Lower lobe of right lung (tissue), 2 donors: ENCODE measurements at regions not wholly inside any gene's neighbourhood (a gene's known extent, or its start where the extent isn't known, plus 50 kb on each side); places are given as distances from the start of the nearest gene placed in this dataset.

Experiments
- ATAC-seq, 2 donors: fragments of 200-7000 bp; cut with Tn5 transposase; one replicate each; pipeline ENCODE4 v1.9.1; 2020 to 2022; ENCODE audit warnings: mild to moderate bottlenecking in 2 of 2, moderate library complexity in 2 of 2
- DNase-seq: peaks from one replicate; pipeline ENCODE4 v3.0.0-alpha.2; 2020
- H3K27ac ChIP-seq: fragments of 200-600 bp; one replicate; pipeline ENCODE4 v1.8.0; 2022
- H3K27me3 ChIP-seq: fragments of 200-600 bp; one replicate; pipeline ENCODE4 v1.8.0; 2022; ENCODE audit warnings: low read depth
- H3K36me3 ChIP-seq: fragments of 200-600 bp; one replicate; pipeline ENCODE4 v1.8.0; 2022; ENCODE audit warnings: mild to moderate bottlenecking
- H3K4me1 ChIP-seq: fragments of 200-600 bp; one replicate; pipeline ENCODE4 v1.8.0; 2022
- H3K4me3 ChIP-seq: fragments of 200-600 bp; one replicate; pipeline ENCODE4 v1.8.0; 2022; ENCODE audit warnings: mild to moderate bottlenecking
- H3K9me3 ChIP-seq: fragments of 200-600 bp; one replicate; pipeline ENCODE4 v1.8.0; 2022
- CTCF ChIP-seq: fragments of 200-600 bp; IDR thresholded peaks from one replicate; pipeline ENCODE4 v1.8.0; 2022; ENCODE audit warnings: antibody characterized with exemption, mild to moderate bottlenecking
- intact Hi-C: fragments of 100-400 bp; cut with DNase I; formaldehyde crosslinking; loops from one replicate; pipeline ENCODE4 v1.11.0; 2022
- donor health status: DM: no; HTN: yes; CAD: no; lungs with severe emphysema.

DNA sequence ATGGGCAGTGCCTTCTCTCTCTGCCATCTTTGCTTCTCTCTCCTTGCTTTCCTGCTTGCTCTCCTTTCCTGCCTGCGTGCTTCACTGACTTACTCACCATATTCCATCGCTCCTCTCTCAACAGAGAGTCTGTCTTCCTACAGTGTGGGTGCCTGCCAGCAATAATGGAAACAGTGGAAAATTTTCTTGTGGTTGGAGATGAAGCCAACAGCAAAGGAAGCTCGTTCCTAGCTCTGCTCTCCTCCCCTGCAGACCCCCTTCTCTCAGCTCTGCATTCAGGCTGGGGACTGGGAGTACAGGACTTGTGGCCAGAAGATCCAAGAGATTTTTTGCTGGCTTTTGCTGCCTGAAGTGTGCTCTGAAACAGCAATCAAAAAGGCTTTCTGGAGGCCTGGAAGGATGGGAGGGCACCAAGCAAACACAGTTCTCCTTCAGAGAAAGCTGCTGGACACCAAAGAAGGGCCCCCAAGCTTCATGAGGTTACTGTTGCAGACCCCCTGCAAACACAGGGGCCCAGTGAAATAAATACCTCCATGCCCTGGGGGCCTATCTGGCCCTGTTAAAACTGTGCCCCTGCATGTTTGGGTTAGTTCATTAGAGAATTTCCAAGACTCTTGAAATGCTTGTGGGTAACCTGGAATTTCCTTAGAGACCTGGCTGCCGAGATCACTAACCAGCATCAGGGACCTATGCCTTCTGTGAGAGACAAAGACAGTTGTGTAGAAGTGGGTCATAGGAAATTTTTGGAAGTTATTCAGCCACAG is 149.9 kb upstream of the RASGRP1 start:
- no peak for TF ChIP-seq CTCF
- ATAC-seq (no peak), DNase-seq (no peak)
- Histone ChIP-seq H3K4me1 (no peaks in the 10 kb centered on the region), H3K36me3 (no peaks in the 10 kb centered on the region), H3K4me3 (no peak overlapping the region), H3K27me3 (no peaks in the 10 kb centered on the region), H3K27ac (no peak overlapping the region), H3K9me3 (no peaks in the 10 kb centered on the region)
- intact Hi-C loops: no loop called here

DNA sequence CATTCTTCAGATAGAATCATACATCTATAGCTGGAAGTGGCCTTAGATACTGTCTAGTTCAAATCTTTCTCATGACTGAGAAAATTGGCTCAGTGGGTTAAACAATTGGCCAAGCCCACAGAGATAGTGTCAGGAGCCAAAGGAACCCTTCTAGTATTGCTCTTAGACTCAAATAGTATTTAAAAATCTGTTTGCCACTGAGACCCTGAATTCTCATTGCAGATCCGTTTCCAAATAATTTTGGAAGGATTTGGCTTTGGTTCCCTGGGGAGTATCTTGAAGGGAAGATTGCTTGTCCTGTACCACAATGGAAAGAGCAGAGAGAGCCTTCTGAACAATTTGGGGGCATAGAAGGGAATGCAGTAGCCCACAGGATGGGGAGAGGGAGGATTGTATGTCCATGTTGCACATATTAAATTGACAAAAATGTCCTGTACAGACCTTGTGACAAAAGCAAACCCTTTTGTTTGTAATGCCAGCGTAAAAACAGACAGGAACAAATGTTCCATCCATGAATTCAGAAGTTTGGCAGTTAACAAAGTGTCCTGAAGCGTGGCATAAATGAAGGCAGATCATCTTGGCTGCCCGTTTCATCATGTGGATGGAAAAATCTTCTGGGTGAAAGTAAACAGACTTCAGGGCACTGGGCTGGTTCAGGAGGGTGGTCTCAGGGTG is 156.4 kb upstream of the RASGRP1 start:
- no peak for TF ChIP-seq CTCF
- no peak for ATAC-seq
- H3K36me3 ChIP-seq: no peaks in the 10 kb centered on the region
- H3K4me1 ChIP-seq: no peaks in the 10 kb centered on the region
- H3K27ac ChIP-seq: no peak overlapping the region
- no peaks in the 10 kb centered on the region for H3K9me3 ChIP-seq
- intact Hi-C loops: no loop called here
- H3K4me3 ChIP-seq: no peak overlapping the region
- no peak for DNase-seq
- no peaks in the 10 kb centered on the region for H3K27me3 ChIP-seq

DNA sequence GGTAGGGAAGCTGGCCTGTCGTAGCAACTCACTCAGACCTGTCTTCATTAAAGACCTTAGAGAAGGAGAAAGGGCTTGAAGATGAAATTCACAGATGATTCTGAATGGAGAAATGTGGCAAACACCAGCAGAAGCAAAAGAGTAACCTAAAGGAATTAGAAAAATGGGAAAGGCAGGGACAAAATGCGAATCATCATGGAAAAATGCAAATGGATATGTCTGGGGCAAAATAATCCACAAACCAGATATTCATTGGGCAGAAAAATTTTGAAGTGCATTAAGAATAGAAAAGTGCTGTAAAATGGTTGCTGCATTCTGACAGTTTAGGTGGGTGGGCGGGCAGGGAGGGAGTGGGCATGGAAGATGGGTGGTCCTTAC is 156.9 kb upstream of the RASGRP1 start:
- Histone ChIP-seq H3K4me1 (no peaks in the 10 kb centered on the region), H3K4me3 (no peak overlapping the region), H3K27me3 (no peaks in the 10 kb centered on the region), H3K27ac (no peak overlapping the region), H3K36me3 (no peaks in the 10 kb centered on the region), H3K9me3 (no peaks in the 10 kb centered on the region)
- DNase-seq (no peak), ATAC-seq (no peak)
- no peak for TF ChIP-seq CTCF
- intact Hi-C loops: no loop called here

DNA sequence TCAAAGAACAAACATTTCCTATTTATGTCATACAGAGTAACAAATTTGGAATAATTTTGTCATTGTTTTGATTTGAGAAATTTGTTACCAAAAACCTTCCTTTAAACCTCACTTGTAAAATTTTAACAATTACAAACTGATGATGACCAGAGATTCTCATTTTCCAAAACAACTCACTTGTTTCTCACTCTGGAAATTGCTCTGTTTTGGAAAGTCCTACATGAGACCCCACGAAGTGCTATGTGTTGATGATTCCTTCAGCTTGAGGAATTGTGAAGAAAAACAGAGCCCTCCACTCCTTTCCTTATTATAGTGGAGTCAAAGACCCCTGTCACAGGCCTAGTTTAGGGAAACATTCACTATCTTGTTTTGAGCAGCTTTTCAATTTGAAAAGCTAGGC is 157.6 kb upstream of the RASGRP1 start:
- no peaks in the 10 kb centered on the region for H3K27me3 ChIP-seq
- no peaks in the 10 kb centered on the region for H3K36me3 ChIP-seq
- no peaks in the 10 kb centered on the region for H3K4me1 ChIP-seq
- DNase-seq (no peak), ATAC-seq (no peak)
- H3K4me3 ChIP-seq: no peak overlapping the region
- no peak overlapping the region for H3K27ac ChIP-seq
- no peaks in the 10 kb centered on the region for H3K9me3 ChIP-seq
- intact Hi-C loops: no loop called here
- TF ChIP-seq CTCF: no peak

DNA sequence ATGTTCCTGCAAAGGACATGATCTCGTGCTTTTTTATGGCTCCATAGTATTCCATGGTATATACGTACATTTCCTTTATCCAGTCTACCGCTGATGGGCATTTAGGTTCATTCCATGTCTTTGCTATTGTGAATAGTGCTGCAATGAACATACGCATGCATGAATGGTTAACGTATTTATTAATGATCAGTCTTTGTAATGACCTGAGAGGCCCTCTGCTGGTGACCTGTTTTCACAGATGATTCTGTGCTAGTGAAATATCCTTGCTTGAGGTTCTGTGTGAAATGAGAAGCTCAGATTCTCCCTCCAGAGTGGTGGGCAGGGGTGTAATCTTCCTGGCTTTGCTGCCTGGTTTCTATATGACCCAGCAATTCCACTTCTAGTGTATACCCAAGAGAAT is 160.2 kb upstream of the RASGRP1 start:
- intact Hi-C loops: no loop called here
- ATAC-seq (no peak), DNase-seq (no peak)
- no peak for TF ChIP-seq CTCF
- H3K27me3 ChIP-seq: no peaks in the 10 kb centered on the region
- no peak overlapping the region for H3K27ac ChIP-seq
- H3K36me3 ChIP-seq: no peaks in the 10 kb centered on the region
- no peaks in the 10 kb centered on the region for H3K4me1 ChIP-seq
- H3K9me3 ChIP-seq: no peaks in the 10 kb centered on the region
- H3K4me3 ChIP-seq: no peak overlapping the region
